Glutamatergic neuron (in vitro differentiated cells): ENCODE measurements at regions not wholly inside any gene's neighbourhood (a gene's known extent, or its start where the extent isn't known, plus 50 kb on each side); places are given as distances from the start of the nearest gene placed in this dataset.

Experiments
- DNase-seq: peaks from one replicate; pipeline ENCODE4 v3.0.0; 2022
- H3K27ac Mint-ChIP-seq: one replicate; pipeline ENCODE4 v1.8.0; 2020; ENCODE audit warnings: mild to moderate bottlenecking, mixed read lengths, inconsistent platforms; ENCODE audit not compliant: unreplicated experiment
- H3K27me3 Mint-ChIP-seq: one replicate; pipeline ENCODE4 v1.8.0; 2020; ENCODE audit warnings: mild to moderate bottlenecking, moderate library complexity, mixed read lengths, inconsistent platforms; ENCODE audit not compliant: unreplicated experiment
- H3K36me3 Mint-ChIP-seq: one replicate; pipeline ENCODE4 v1.8.0; 2020; ENCODE audit warnings: mild to moderate bottlenecking, mixed read lengths, inconsistent platforms; ENCODE audit not compliant: unreplicated experiment
- H3K4me1 Mint-ChIP-seq: one replicate; pipeline ENCODE4 v1.8.0; 2020; ENCODE audit warnings: mild to moderate bottlenecking, low read depth, mixed read lengths, inconsistent platforms; ENCODE audit not compliant: unreplicated experiment
- H3K4me3 Mint-ChIP-seq: one replicate; pipeline ENCODE4 v1.8.0; 2020; ENCODE audit warnings: mild to moderate bottlenecking, mixed read lengths, inconsistent platforms; ENCODE audit not compliant: unreplicated experiment
- H3K9me3 Mint-ChIP-seq: one replicate; pipeline ENCODE4 v1.8.0; 2020; ENCODE audit warnings: mild to moderate bottlenecking, moderate library complexity, mixed read lengths, inconsistent platforms; ENCODE audit not compliant: unreplicated experiment
- TF ChIP-seq, protein P1 (sequence below): fragments of 200-600 bp; sonication (generic); IDR thresholded peaks from one replicate; pipeline ENCODE4 v1.5.0; 2021; ENCODE audit not compliant: partially characterized antibody, unreplicated experiment

DNA sequence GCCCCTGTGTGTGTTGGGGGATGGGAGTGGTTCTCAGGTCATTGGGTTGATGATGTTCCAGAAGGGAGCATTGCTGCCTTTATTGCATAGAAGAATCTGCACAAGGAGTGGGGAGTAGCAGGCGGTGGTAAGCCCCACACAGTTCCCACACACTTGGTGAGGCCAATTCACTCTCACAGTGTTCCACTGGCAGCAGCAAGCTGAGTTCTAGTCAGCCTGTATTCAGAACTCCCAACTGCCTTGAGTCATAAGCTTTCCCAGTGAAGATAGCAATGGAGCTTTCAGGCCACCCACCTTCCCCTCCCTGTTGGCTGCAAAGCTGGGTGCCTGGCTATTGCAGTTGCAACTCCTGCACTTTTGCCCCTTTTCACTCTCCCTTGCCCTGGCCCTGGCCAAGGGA lies 181.1 kb upstream of the RBMS3 start:
- H3K27ac Mint-ChIP-seq, result no peak overlapping the region
- no peak for DNase-seq
- peaks cover 7% of the 10 kb centered on the region for H3K36me3 Mint-ChIP-seq
- H3K4me1 Mint-ChIP-seq, result peaks cover 5% of the 10 kb centered on the region
- no peak overlapping the region for H3K4me3 Mint-ChIP-seq
- no peaks in the 10 kb centered on the region for H3K27me3 Mint-ChIP-seq
- TF ChIP-seq, protein P1, sequence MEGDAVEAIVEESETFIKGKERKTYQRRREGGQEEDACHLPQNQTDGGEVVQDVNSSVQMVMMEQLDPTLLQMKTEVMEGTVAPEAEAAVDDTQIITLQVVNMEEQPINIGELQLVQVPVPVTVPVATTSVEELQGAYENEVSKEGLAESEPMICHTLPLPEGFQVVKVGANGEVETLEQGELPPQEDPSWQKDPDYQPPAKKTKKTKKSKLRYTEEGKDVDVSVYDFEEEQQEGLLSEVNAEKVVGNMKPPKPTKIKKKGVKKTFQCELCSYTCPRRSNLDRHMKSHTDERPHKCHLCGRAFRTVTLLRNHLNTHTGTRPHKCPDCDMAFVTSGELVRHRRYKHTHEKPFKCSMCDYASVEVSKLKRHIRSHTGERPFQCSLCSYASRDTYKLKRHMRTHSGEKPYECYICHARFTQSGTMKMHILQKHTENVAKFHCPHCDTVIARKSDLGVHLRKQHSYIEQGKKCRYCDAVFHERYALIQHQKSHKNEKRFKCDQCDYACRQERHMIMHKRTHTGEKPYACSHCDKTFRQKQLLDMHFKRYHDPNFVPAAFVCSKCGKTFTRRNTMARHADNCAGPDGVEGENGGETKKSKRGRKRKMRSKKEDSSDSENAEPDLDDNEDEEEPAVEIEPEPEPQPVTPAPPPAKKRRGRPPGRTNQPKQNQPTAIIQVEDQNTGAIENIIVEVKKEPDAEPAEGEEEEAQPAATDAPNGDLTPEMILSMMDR, result no peak
- no peaks in the 10 kb centered on the region for H3K9me3 Mint-ChIP-seq

DNA sequence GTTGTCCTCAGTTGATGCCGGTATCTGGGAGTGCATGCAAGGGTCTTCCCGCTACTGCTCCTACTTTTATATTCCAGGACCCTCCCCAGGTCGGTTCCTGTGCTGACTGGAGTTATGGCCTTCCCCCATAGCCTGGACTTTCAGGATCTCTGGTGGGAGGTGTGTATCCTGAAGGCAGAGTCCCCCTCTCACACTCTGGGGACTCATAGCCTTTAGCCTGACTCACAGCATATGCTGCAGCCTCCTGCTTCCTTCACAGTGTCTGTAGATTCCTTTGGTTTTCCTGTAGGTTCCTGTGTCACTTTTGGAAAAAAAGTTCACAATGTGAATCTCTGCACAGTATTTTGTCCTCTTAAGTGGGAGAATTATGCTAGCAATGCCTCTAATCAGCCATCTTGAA lies 180.6 kb upstream of the RBMS3 start:
- TF ChIP-seq, protein P1, result no peak
- DNase-seq, result no peak
- Mint-ChIP-seq H3K9me3 (no peaks in the 10 kb centered on the region), H3K27ac (no peak overlapping the region), H3K4me3 (no peak overlapping the region), H3K27me3 (no peaks in the 10 kb centered on the region), H3K36me3 (peaks cover 7% of the 10 kb centered on the region), H3K4me1 (peaks cover 5% of the 10 kb centered on the region)

DNA sequence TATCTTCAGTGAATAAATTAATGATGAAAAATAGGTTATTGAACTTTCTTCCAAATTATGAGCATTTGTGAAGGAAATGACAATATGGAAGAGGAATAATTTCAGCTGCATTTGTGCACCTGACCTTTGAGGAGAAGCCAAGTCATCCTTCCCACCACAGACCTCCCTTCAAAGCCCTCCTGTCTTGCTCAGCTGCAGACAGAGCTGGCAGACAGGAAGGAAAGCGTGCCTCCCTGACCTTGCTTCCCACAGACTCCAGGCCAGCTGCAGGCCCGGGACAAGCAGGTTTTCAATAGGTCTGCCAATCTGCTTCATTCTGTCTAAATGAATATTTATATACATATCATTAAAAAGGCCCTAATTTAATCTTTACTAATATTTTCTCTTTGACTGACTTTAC lies 152.9 kb upstream of the RBMS3 start:
- Mint-ChIP-seq H3K36me3 (no peaks in the 10 kb centered on the region), H3K27ac (no peak overlapping the region), H3K27me3 (no peaks in the 10 kb centered on the region), H3K4me3 (no peak overlapping the region), H3K4me1 (no peaks in the 10 kb centered on the region), H3K9me3 (peaks cover 3% of the 10 kb centered on the region)
- TF ChIP-seq, protein P1, result no peak
- peak; percentile 34 for DNase-seq

DNA sequence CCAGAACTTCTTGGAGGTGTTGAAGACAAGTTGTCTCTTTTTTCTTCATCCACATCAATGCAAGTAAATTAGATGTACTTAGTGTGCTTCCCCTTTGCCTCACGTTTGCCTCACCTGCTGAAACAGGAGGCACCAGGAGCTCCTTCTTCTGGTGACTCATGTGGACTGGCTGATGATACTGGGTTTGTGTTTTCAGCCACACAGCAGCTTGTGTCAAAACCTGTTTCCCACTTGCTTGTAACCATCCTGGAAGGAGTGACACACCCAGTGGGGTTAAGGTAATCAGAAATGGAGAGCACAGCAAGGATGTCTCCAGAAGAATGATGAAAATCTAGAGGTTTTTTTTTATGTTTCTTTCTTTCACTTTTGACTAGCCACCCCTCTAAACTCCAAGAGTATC lies 143.3 kb upstream of the RBMS3 start:
- Mint-ChIP-seq H3K4me3 (no peak overlapping the region), H3K27ac (no peak overlapping the region), H3K36me3 (no peaks in the 10 kb centered on the region), H3K4me1 (no peaks in the 10 kb centered on the region), H3K27me3 (peaks cover 2% of the 10 kb centered on the region), H3K9me3 (no peaks in the 10 kb centered on the region)
- TF ChIP-seq, protein P1, result no peak
- DNase-seq, result no peak

DNA sequence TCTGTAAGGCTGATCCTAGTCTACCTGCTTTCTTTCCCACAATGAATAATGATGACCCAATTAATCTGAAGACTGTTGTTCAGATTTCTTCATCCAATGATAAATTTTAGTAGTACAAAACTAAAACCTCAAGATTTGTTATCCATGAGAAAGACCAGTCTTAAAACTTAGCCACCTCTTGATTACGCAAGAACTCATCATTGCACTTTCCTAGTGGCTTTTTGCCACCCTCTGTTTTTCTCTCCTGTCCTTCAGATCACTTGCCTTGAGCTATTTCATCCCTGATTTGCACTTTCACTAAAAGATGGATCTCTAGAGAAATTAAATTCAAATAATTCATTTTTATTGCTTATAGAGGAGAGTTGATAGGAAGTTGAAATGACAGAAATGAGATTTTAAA lies 142.7 kb upstream of the RBMS3 start:
- H3K27ac Mint-ChIP-seq, result no peak overlapping the region
- H3K9me3 Mint-ChIP-seq, result no peaks in the 10 kb centered on the region
- H3K36me3 Mint-ChIP-seq, result no peaks in the 10 kb centered on the region
- no peak for DNase-seq
- H3K4me3 Mint-ChIP-seq, result no peak overlapping the region
- H3K27me3 Mint-ChIP-seq, result peaks cover 2% of the 10 kb centered on the region
- no peaks in the 10 kb centered on the region for H3K4me1 Mint-ChIP-seq
- TF ChIP-seq, protein P1, result no peak
